ENCODE measurements at regions not wholly inside any gene's neighbourhood (a gene's known extent, or its start where the extent isn't known, plus 50 kb on each side); places are given as distances from the start of the nearest gene placed in this dataset.

DNA sequence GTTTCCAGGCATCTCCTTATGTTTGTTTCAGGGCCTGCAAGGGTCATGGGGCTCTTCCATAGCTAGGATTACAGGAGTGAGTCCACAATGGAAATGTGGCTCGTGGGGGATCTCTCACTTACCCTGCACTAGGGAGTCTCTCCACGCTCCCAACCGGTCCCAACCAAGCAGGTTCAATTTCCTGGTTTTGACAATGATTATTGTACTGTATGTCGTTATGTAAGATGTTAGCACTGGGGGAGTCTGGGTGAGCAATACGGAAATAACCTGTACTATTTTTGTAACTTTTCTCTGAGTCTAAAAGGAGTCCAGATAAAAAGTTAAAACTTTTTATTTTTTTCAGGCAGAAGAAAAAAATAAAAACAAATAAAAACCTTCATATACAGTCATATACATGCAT, 325.7 kb upstream of the RGS6 start:
- TF ChIP-seq, protein P1, sequence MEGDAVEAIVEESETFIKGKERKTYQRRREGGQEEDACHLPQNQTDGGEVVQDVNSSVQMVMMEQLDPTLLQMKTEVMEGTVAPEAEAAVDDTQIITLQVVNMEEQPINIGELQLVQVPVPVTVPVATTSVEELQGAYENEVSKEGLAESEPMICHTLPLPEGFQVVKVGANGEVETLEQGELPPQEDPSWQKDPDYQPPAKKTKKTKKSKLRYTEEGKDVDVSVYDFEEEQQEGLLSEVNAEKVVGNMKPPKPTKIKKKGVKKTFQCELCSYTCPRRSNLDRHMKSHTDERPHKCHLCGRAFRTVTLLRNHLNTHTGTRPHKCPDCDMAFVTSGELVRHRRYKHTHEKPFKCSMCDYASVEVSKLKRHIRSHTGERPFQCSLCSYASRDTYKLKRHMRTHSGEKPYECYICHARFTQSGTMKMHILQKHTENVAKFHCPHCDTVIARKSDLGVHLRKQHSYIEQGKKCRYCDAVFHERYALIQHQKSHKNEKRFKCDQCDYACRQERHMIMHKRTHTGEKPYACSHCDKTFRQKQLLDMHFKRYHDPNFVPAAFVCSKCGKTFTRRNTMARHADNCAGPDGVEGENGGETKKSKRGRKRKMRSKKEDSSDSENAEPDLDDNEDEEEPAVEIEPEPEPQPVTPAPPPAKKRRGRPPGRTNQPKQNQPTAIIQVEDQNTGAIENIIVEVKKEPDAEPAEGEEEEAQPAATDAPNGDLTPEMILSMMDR (IDR thresholded peaks at IDR 0.05; ENCODE audit: low read length): no peak
- TF ChIP-seq EZH2 (IDR thresholded peaks at IDR 0.05; ENCODE audit: borderline replicate concordance, low read length): no peak

Data from OCI-LY1 (cell line).